Loucy (cell line): ENCODE measurements at regions not wholly inside any gene's neighbourhood (a gene's known extent, or its start where the extent isn't known, plus 50 kb on each side); places are given as distances from the start of the nearest gene placed in this dataset.

Experiments used
- CTCF ChIP-seq: fragments of 200-600 bp; sonication (generic); conservative IDR thresholded peaks from 2 replicates; pipeline ENCODE4 v1.5.1; 2014; ENCODE audit warnings: mild to moderate bottlenecking, antibody characterized with exemption, low read length
- EZH2phosphoT487 ChIP-seq: fragments of 200-600 bp; IDR thresholded peaks from 2 replicates; pipeline ENCODE4 v1.6.1; 2018; ENCODE audit warnings: antibody characterized with exemption, mild to moderate bottlenecking, moderate library complexity, borderline replicate concordance

GRCh38 chrX:69066966-69067525 lies 98.2 kb downstream of the PJA1 start:
- TF ChIP-seq EZH2phosphoT487: no peak
- TF ChIP-seq CTCF: no peak
